ENCODE measurements at regions not wholly inside any gene's neighbourhood (a gene's known extent, or its start where the extent isn't known, plus 50 kb on each side); places are given as distances from the start of the nearest gene placed in this dataset.

GRCh38 chr7:83306502-83306901, 143.8 kb upstream of the PCLO start:
- no peak for DNase-seq (ENCODE audit: extremely low spot score)
- CTCF ChIA-PET, result no interaction called here
- TF ChIP-seq CTBP1 (IDR thresholded peaks at IDR 0.05; ENCODE audit: borderline replicate concordance), result no peak
- no peak for TF ChIP-seq ARNT (IDR thresholded peaks at IDR 0.05)
- POLR2A ChIA-PET, result no interaction called here

- ChIA-PET CTCF (no interaction called here), POLR2A (no interaction called here)
- DNase-seq (ENCODE audit: extremely low spot score), result no peak
- TF ChIP-seq SUZ12 (IDR thresholded peaks at IDR 0.05) (no peak), SP1 (IDR thresholded peaks at IDR 0.05) (no peak), FOXM1 (IDR thresholded peaks at IDR 0.05; ENCODE audit: borderline replicate concordance) (no peak), L3MBTL2 (conservative IDR thresholded peaks at IDR 0.05) (no peak), LEF1 (IDR thresholded peaks at IDR 0.05; ENCODE audit: borderline replicate concordance) (no peak), NFRKB (IDR thresholded peaks at IDR 0.05) (no peak), CTBP1 (IDR thresholded peaks at IDR 0.05; ENCODE audit: borderline replicate concordance) (no peak), BHLHE40 (IDR thresholded peaks at IDR 0.05; ENCODE audit: borderline replicate concordance) (no peak), HDGF (IDR thresholded peaks at IDR 0.05; ENCODE audit: borderline replicate concordance) (no peak), ELF4 (IDR thresholded peaks at IDR 0.05) (no peak), ARNT (IDR thresholded peaks at IDR 0.05) (no peak), TARDBP (IDR thresholded peaks at IDR 0.05) (no peak), PKNOX1 (IDR thresholded peaks at IDR 0.05) (no peak), ZNF384 (IDR thresholded peaks at IDR 0.05) (no peak), FOXA1 (IDR thresholded peaks at IDR 0.05) (no peak)
These were observed 142.3 kb upstream of the PCLO start for GRCh38 chr7:83305027-83305426.

- no peak for TF ChIP-seq ZNF384 (IDR thresholded peaks at IDR 0.05)
- TF ChIP-seq FOXM1 (IDR thresholded peaks at IDR 0.05; ENCODE audit: borderline replicate concordance), result no peak
- no peak for TF ChIP-seq FOXA1 (IDR thresholded peaks at IDR 0.05)
- TF ChIP-seq HDGF (IDR thresholded peaks at IDR 0.05; ENCODE audit: borderline replicate concordance), result no peak
- no peak for TF ChIP-seq CTBP1 (IDR thresholded peaks at IDR 0.05; ENCODE audit: borderline replicate concordance)
- no peak for TF ChIP-seq ELF4 (IDR thresholded peaks at IDR 0.05)
- TF ChIP-seq FOXK2 (IDR thresholded peaks at IDR 0.05), result no peak
- TF ChIP-seq L3MBTL2 (conservative IDR thresholded peaks at IDR 0.05), result no peak
- ChIA-PET CTCF (interaction anchor here (0.8 kb wide), 1 partner anchor 22 kb away, joined by 3 read pairs; no protein-coding TSS in a partner anchor), POLR2A (no interaction called here)
- DNase-seq (ENCODE audit: extremely low spot score), result no peak
These were observed 138.7 kb upstream of the PCLO start for GRCh38 chr7:83301416-83301815.

- no peak for DNase-seq (ENCODE audit: extremely low spot score)
- ChIA-PET POLR2A (no interaction called here), CTCF (no interaction called here)
- TF ChIP-seq ELF4 (IDR thresholded peaks at IDR 0.05) (no peak), FOXK2 (IDR thresholded peaks at IDR 0.05) (no peak), CTBP1 (IDR thresholded peaks at IDR 0.05; ENCODE audit: borderline replicate concordance) (no peak), LEF1 (IDR thresholded peaks at IDR 0.05; ENCODE audit: borderline replicate concordance) (no peak), BHLHE40 (IDR thresholded peaks at IDR 0.05; ENCODE audit: borderline replicate concordance) (no peak), ARNT (IDR thresholded peaks at IDR 0.05) (no peak), L3MBTL2 (conservative IDR thresholded peaks at IDR 0.05) (no peak), SP1 (IDR thresholded peaks at IDR 0.05) (no peak), FOXM1 (IDR thresholded peaks at IDR 0.05; ENCODE audit: borderline replicate concordance) (no peak), NFRKB (IDR thresholded peaks at IDR 0.05) (no peak), FOXA1 (IDR thresholded peaks at IDR 0.05) (no peak), TARDBP (IDR thresholded peaks at IDR 0.05) (no peak), PKNOX1 (IDR thresholded peaks at IDR 0.05) (no peak)
These were observed 127.5 kb upstream of the PCLO start for GRCh38 chr7:83290211-83290610.

- TF ChIP-seq PKNOX1 (IDR thresholded peaks at IDR 0.05), result no peak
- no peak for TF ChIP-seq HDGF (IDR thresholded peaks at IDR 0.05; ENCODE audit: borderline replicate concordance)
- no peak for TF ChIP-seq FOXA1 (IDR thresholded peaks at IDR 0.05)
- no peak for TF ChIP-seq ARNT (IDR thresholded peaks at IDR 0.05)
- CTCF ChIA-PET, result no interaction called here
- POLR2A ChIA-PET, result no interaction called here
- no peak for DNase-seq (ENCODE audit: extremely low spot score)
These were observed 126.8 kb upstream of the PCLO start for GRCh38 chr7:83289419-83289993.

DNA sequence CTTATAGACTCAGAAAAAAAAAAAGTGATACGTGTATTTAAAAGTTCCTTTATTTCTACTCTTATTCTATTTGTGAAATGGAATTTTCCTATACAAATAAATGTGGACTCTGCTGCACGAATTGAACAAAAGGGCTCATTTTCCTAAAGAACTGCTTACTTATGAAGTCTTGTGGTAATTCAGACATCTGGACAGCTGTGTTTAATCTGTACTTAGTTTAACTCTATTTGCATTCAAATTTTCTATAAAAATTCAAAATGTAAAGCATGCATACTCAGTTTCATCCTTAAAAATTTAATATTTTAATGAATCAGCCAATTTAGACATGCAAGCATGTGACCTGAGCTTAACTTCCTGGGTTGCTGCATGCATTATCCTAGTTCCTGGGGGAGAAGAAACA, 118.0 kb upstream of the PCLO start:
- CTCF ChIA-PET, result no interaction called here
- DNase-seq (ENCODE audit: extremely low spot score), result no peak
- TF ChIP-seq FOXK2 (IDR thresholded peaks at IDR 0.05) (no peak), ELF4 (IDR thresholded peaks at IDR 0.05) (no peak), HDGF (IDR thresholded peaks at IDR 0.05; ENCODE audit: borderline replicate concordance) (no peak), NFRKB (IDR thresholded peaks at IDR 0.05) (no peak), LEF1 (IDR thresholded peaks at IDR 0.05; ENCODE audit: borderline replicate concordance) (no peak), FOXA1 (IDR thresholded peaks at IDR 0.05) (no peak), ARNT (IDR thresholded peaks at IDR 0.05) (no peak)
- POLR2A ChIA-PET, result no interaction called here

GRCh38 chr7:83276250-83276649, 113.6 kb upstream of the PCLO start:
- TF ChIP-seq ARNT (IDR thresholded peaks at IDR 0.05) (no peak), NFRKB (IDR thresholded peaks at IDR 0.05) (no peak), BHLHE40 (IDR thresholded peaks at IDR 0.05; ENCODE audit: borderline replicate concordance) (no peak)
- ChIA-PET CTCF (no interaction called here), POLR2A (no interaction called here)
- DNase-seq (ENCODE audit: extremely low spot score), result no peak

Measured in HEK293T (cell line).